HEK293T (cell line): ENCODE measurements at regions not wholly inside any gene's neighbourhood (a gene's known extent, or its start where the extent isn't known, plus 50 kb on each side); places are given as distances from the start of the nearest gene placed in this dataset.
"Not testable (repeated sequence)": the region's sequence is repeated elsewhere in the genome, so short reads cannot be mapped to it uniquely, and the experiment has no call there.

Experiments
- BHLHE40 ChIP-seq: fragments of 450-650 bp; IDR thresholded peaks from 2 replicates; pipeline ENCODE4 v1.6.1; 2016; ENCODE audit warnings: mild to moderate bottlenecking, moderate library complexity, borderline replicate concordance
- FOXA1 ChIP-seq: fragments of 450-650 bp; IDR thresholded peaks from 2 replicates; pipeline ENCODE4 v1.6.1; 2016; ENCODE audit warnings: mild to moderate bottlenecking
- L3MBTL2 ChIP-seq: fragments of 450-650 bp; conservative IDR thresholded peaks from 2 replicates; pipeline ENCODE4 v1.6.1; 2016; ENCODE audit warnings: mild to moderate bottlenecking
- TARDBP ChIP-seq: fragments of 450-650 bp; IDR thresholded peaks from 2 replicates; pipeline ENCODE4 v1.6.1; 2016
- TF ChIP-seq, protein P1 (sequence below): fragments of 450-650 bp; IDR thresholded peaks from 2 replicates; pipeline ENCODE4 v1.6.1; 2016

DNA sequence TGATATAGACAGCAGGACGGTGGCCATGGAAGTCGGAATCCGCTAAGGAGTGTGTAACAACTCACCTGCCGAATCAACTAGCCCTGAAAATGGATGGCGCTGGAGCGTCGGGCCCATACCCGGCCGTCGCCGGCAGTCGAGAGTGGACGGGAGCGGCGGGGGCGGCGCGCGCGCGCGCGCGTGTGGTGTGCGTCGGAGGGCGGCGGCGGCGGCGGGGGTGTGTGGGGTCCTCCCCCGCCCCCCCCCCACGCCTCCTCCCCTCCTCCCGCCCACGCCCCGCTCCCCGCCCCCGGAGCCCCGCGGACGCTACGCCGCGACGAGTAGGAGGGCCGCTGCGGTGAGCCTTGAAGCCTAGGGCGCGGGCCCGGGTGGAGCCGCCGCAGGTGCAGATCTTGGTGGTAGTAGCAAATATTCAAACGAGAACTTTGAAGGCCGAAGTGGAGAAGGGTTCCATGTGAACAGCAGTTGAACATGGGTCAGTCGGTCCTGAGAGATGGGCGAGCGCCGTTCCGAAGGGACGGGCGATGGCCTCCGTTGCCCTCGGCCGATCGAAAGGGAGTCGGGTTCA is 2122.4 kb upstream of the TPTE start:
- not testable (repeated sequence) for TF ChIP-seq TARDBP, FOXA1, BHLHE40, L3MBTL2
- TF ChIP-seq, protein P1, sequence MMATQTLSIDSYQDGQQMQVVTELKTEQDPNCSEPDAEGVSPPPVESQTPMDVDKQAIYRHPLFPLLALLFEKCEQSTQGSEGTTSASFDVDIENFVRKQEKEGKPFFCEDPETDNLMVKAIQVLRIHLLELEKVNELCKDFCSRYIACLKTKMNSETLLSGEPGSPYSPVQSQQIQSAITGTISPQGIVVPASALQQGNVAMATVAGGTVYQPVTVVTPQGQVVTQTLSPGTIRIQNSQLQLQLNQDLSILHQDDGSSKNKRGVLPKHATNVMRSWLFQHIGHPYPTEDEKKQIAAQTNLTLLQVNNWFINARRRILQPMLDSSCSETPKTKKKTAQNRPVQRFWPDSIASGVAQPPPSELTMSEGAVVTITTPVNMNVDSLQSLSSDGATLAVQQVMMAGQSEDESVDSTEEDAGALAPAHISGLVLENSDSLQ, result not testable (repeated sequence)
